IMR-90 (cell line): ENCODE measurements at regions not wholly inside any gene's neighbourhood (a gene's known extent, or its start where the extent isn't known, plus 50 kb on each side); places are given as distances from the start of the nearest gene placed in this dataset.

Experiments used
- ATAC-seq: fragments of 200-7000 bp; cut with Tn5 transposase; 2 replicates; pipeline ENCODE4 v1.9.1; 2020; ENCODE audit warnings: low read depth, mild to moderate bottlenecking, moderate library complexity
- BruUV-seq: library from RNA; stranded (reverse); fragments of 400-500 nt; replicated peaks from 2 replicates; lab custom pipeline; 2021; lab: Mats Ljungman, UMichigan
- CTCF ChIA-PET: fragments of 300-600 bp; formaldehyde crosslinking; extraction: SDS; loops from one replicate; lab custom pipeline; 2021; ENCODE audit warnings: antibody characterized with exemption; lab: Yijun Ruan, JAX
- POLR2A ChIA-PET: fragments of 300-600 bp; sonication (Branson Sonifier 250); formaldehyde crosslinking; loops from one replicate; lab custom pipeline; 2022; ENCODE audit warnings: antibody characterized with exemption; ENCODE audit not compliant: unreplicated experiment; lab: Charles Lee
- DNase-seq: peaks from one replicate; pipeline ENCODE4 v3.0.0; 2013
- H2AFZ ChIP-seq: replicated peaks from 2 replicates; pipeline ENCODE3; 2013; ENCODE audit warnings: low read length, mild to moderate bottlenecking; ENCODE audit not compliant: poor library complexity
- H2AK5ac ChIP-seq: 2 replicates; pipeline ENCODE4 v1.6.1; 2013; ENCODE audit warnings: low read depth, low read length, inconsistent platforms
- H2AK9ac ChIP-seq: replicated peaks from 2 replicates; pipeline ENCODE3; 2013; ENCODE audit warnings: mild to moderate bottlenecking, low read depth, low read length, moderate library complexity; ENCODE audit not compliant: poor library complexity
- H2BK120ac ChIP-seq: 2 replicates; pipeline ENCODE4 v1.6.1; 2013; ENCODE audit warnings: low read depth, low read length, inconsistent platforms
- H2BK15ac ChIP-seq: 3 replicates; pipeline ENCODE4 v1.6.1; 2013; ENCODE audit warnings: low read depth, low read length, inconsistent platforms
- H2BK20ac ChIP-seq: 2 replicates; pipeline ENCODE4 v1.6.1; 2013; ENCODE audit warnings: low read depth, mild to moderate bottlenecking, inconsistent platforms, low read length, moderate library complexity
- H2BK5ac ChIP-seq: 2 replicates; pipeline ENCODE4 v1.6.1; 2013; ENCODE audit warnings: mild to moderate bottlenecking, low read depth, low read length, inconsistent platforms; ENCODE audit not compliant: poor library complexity, severe bottlenecking
- H3K14ac ChIP-seq: replicated peaks from 2 replicates; pipeline ENCODE4 v1.6.1; 2013; ENCODE audit warnings: low read depth, low read length, inconsistent platforms
- H3K18ac ChIP-seq: 2 replicates; pipeline ENCODE4 v1.6.1; 2013; ENCODE audit warnings: low read depth, low read length, control low read depth
- H3K23ac ChIP-seq: 2 replicates; pipeline ENCODE4 v1.6.1; 2013; ENCODE audit warnings: low read depth, low read length, inconsistent platforms
- H3K27ac ChIP-seq: 2 replicates; pipeline ENCODE4 v1.5.1; 2013; ENCODE audit warnings: mild to moderate bottlenecking, control low read depth, low read length; ENCODE audit not compliant: insufficient read depth
- H3K27me3 ChIP-seq: 2 replicates; pipeline ENCODE4 v1.6.1; 2013; ENCODE audit warnings: low read length; ENCODE audit not compliant: control insufficient read depth, insufficient read depth
- H3K36me3 ChIP-seq: 2 replicates; pipeline ENCODE4 v1.6.1; 2013; ENCODE audit warnings: low read length, mixed read lengths; ENCODE audit not compliant: control insufficient read depth, insufficient read depth
- H3K4ac ChIP-seq: 2 replicates; pipeline ENCODE4 v1.6.1; 2013; ENCODE audit warnings: low read depth, low read length, inconsistent platforms
- H3K4me1 ChIP-seq: 2 replicates; pipeline ENCODE4 v1.6.1; 2013; ENCODE audit warnings: low read length, mixed read lengths; ENCODE audit not compliant: control insufficient read depth, insufficient read depth
- H3K4me2 ChIP-seq: 2 replicates; pipeline ENCODE4 v1.6.1; 2013; ENCODE audit warnings: low read depth, mild to moderate bottlenecking, control low read depth, low read length, moderate library complexity
- H3K4me3 ChIP-seq: 2 replicates; pipeline ENCODE4 v1.5.1; 2013; ENCODE audit warnings: low read depth, mild to moderate bottlenecking, control low read depth, low read length, moderate library complexity; ENCODE audit not compliant: insufficient read depth
- H3K56ac ChIP-seq: 2 replicates; pipeline ENCODE4 v1.6.1; 2013; ENCODE audit warnings: low read length, inconsistent platforms; ENCODE audit not compliant: insufficient read depth; ENCODE audit errors: extremely low read depth
- H3K79me1 ChIP-seq, 2 experiments: 2 replicates each; pipeline ENCODE4 v1.6.1; 2013; ENCODE audit warnings: low read length in 2 of 2, inconsistent platforms in 1 of 2, low read depth in 1 of 2
- H3K9ac ChIP-seq: 2 replicates; pipeline ENCODE4 v1.6.1; 2013; ENCODE audit warnings: low read depth, low read length, control low read depth
- H3K9me1 ChIP-seq: 2 replicates; pipeline ENCODE4 v1.6.1; 2013; ENCODE audit warnings: low read length, inconsistent platforms; ENCODE audit not compliant: insufficient read depth
- H3K9me3 ChIP-seq: 2 replicates; pipeline ENCODE4 v1.6.1; 2013; ENCODE audit warnings: low read length; ENCODE audit not compliant: control insufficient read depth, insufficient read depth
- H4K20me1 ChIP-seq: 2 replicates; pipeline ENCODE4 v1.6.1; 2013; ENCODE audit warnings: low read length, inconsistent platforms; ENCODE audit not compliant: insufficient read depth
- H4K5ac ChIP-seq: 2 replicates; pipeline ENCODE4 v1.6.1; 2013; ENCODE audit warnings: mild to moderate bottlenecking, low read depth, low read length, control low read depth
- H4K8ac ChIP-seq, 2 experiments: 2 replicates each; pipeline ENCODE4 v1.6.1; 2013; ENCODE audit warnings: low read depth in 2 of 2, low read length in 2 of 2, control low read depth in 1 of 2, inconsistent platforms in 1 of 2
- H4K91ac ChIP-seq: 2 replicates; pipeline ENCODE4 v1.6.1; 2013; ENCODE audit warnings: low read depth, low read length, inconsistent platforms; ENCODE audit not compliant: insufficient read depth
- CEBPB ChIP-seq: IDR thresholded peaks from 2 replicates; pipeline ENCODE4 v1.6.1; 2012; ENCODE audit warnings: low read depth, low read length, improper control_type of control experiment
- MAFK ChIP-seq: IDR thresholded peaks from 2 replicates; pipeline ENCODE4 v1.6.1; 2012; ENCODE audit warnings: low read depth, low read length, improper control_type of control experiment
- USF2 ChIP-seq: fragments of 150-350 bp; IDR thresholded peaks from 2 replicates; pipeline ENCODE4 v1.6.1; 2017; ENCODE audit warnings: mild to moderate bottlenecking, antibody characterized with exemption, low read length, low read depth
- WGBS, 2 experiments: methylation state at CpG; one replicate each; pipeline versions ENCODE4 v1.1.5 to v1.1.7; 2013; ENCODE audit warnings: missing lambda C conversion rate in 2 of 2; ENCODE audit not compliant: insufficient read length in 1 of 2; ENCODE audit errors: extremely low coverage in 2 of 2; 5-methylcytosine and 5-hydroxymethylcytosine counted together
- dilution Hi-C: fragments of 300-500 bp; cut with HindIII; formaldehyde crosslinking; loops from one replicate; pipeline ENCODE4 v1.14.3; 2018; ENCODE audit warnings: low sequenced_read_pairs; ENCODE audit not compliant: unreplicated experiment
- in situ Hi-C: fragments of 300-500 bp; cut with MboI; formaldehyde crosslinking; loops from 3 replicates; pipeline ENCODE4 v1.14.3; 2019; ENCODE audit warnings: low sequenced_read_pairs, inconsistent platforms, mixed read lengths
- intact Hi-C: fragments of 100-400 bp; cut with micrococcal nuclease; formaldehyde crosslinking; loops from 2 replicates; pipeline ENCODE4 v1.10.0; 2022

DNA sequence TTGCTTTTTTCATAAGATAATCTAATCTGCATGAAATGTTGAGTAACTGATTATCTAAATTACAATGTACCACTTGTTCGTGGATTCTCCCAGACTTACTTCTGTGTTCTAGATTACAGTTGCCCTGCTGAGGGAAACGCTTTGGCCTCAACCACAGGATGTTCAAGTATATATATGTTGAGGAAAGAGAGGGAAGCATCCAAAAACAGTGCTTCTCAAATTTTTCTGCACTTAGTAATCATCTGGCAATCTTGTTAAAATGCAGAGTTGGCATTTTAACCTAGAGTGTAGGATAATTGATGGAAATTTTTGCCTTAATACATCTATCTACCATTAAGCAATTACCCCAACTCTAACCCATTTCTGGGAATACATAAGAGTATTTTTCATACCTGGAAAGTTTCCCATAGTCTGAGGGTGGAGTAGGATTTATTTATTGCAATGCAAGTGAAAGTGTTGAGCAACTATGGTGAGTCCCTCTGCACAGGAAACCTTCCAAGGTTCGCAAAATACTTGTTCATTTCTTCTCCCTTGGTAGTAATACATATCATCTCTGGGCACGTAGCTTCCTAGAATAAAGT lies 59.6 kb upstream of the C1GALT1 start:
- H3K4me3 ChIP-seq, result no peak overlapping the region
- intact Hi-C loops, result no loop called here
- no peak overlapping the region for H4K91ac ChIP-seq
- H3K23ac ChIP-seq, result no peak overlapping the region
- H4K5ac ChIP-seq, result no peak overlapping the region
- H4K8ac ChIP-seq, result no peak overlapping the region
- no peak overlapping the region for H3K4me2 ChIP-seq
- H2BK20ac ChIP-seq, result no peak overlapping the region
- dilution Hi-C loops, result no loop called here
- in situ Hi-C loops, result loop anchor here (25.0 kb wide), 1 partner anchor 1090 kb away; no protein-coding TSS in a partner anchor
- WGBS, 2 experiments, result no CpG with 5 or more reads among the region's 4 CpGs
- no peaks in the 10 kb centered on the region for H3K9me3 ChIP-seq
- H3K56ac ChIP-seq, result no peak overlapping the region
- no peak overlapping the region for H3K18ac ChIP-seq
- no peak overlapping the region for H2BK120ac ChIP-seq
- H3K14ac ChIP-seq, result no peak overlapping the region
- no peak overlapping the region for H2AK9ac ChIP-seq
- TF ChIP-seq MAFK (peak; percentile 79), CEBPB (peak; percentile 15; the same call in 1 of the 2 replicates), USF2 (no peak)
- H3K9ac ChIP-seq, result no peak overlapping the region
- H3K79me1 ChIP-seq, result no peaks in the 10 kb centered on the region
- no peak overlapping the region for H2AFZ ChIP-seq
- H3K27ac ChIP-seq, result no peak overlapping the region
- no peaks in the 10 kb centered on the region for H3K36me3 ChIP-seq
- ATAC-seq (no peak), DNase-seq (peak; percentile 36)
- ChIA-PET CTCF (no interaction called here), POLR2A (no interaction called here)
- no peaks in the 10 kb centered on the region for H3K9me1 ChIP-seq
- no peak overlapping the region for H2BK5ac ChIP-seq
- H3K4ac ChIP-seq, result no peak overlapping the region
- H4K20me1 ChIP-seq, result no peaks in the 10 kb centered on the region
- no peak overlapping the region for H2AK5ac ChIP-seq
- H3K4me1 ChIP-seq, result no peaks in the 10 kb centered on the region
- no TSS peak for BruUV-seq
- H3K27me3 ChIP-seq, result no peaks in the 10 kb centered on the region
- no peak overlapping the region for H2BK15ac ChIP-seq
